WERI-Rb-1 (cell line): ENCODE measurements at regions not wholly inside any gene's neighbourhood (a gene's known extent, or its start where the extent isn't known, plus 50 kb on each side); places are given as distances from the start of the nearest gene placed in this dataset.

Source experiments
- DNase-seq: peaks from one replicate; pipeline ENCODE4 v3.0.0-alpha.2; 2020
- H3K27ac ChIP-seq: fragments of 250-450 bp; sonication (Bioruptor Pico); 2 replicates; pipeline ENCODE4 v1.5.1; 2020; ENCODE audit warnings: mild to moderate bottlenecking, moderate library complexity
- H3K27me3 ChIP-seq: fragments of 250-450 bp; sonication (Bioruptor Pico); 2 replicates; pipeline ENCODE4 v1.5.1; 2021; ENCODE audit warnings: mild to moderate bottlenecking, low read depth, moderate library complexity; ENCODE audit not compliant: insufficient read depth, severe bottlenecking
- H3K36me3 ChIP-seq: fragments of 250-450 bp; sonication (Bioruptor Pico); 2 replicates; pipeline ENCODE4 v1.5.1; 2020; ENCODE audit warnings: mild to moderate bottlenecking, moderate library complexity
- H3K4me3 ChIP-seq: 2 replicates; pipeline ENCODE4 v1.5.1; 2011; ENCODE audit warnings: low read depth, mild to moderate bottlenecking, control low read depth, low read length
- H3K9me3 ChIP-seq: fragments of 250-450 bp; sonication (Bioruptor Pico); 2 replicates; pipeline ENCODE4 v1.5.1; 2021; ENCODE audit warnings: mild to moderate bottlenecking, moderate library complexity; ENCODE audit not compliant: severe bottlenecking
- CTCF ChIP-seq: IDR thresholded peaks from 2 replicates; pipeline ENCODE4 v1.5.1; 2011; ENCODE audit warnings: low read depth, mild to moderate bottlenecking, control low read depth, inconsistent platforms, low read length

DNA sequence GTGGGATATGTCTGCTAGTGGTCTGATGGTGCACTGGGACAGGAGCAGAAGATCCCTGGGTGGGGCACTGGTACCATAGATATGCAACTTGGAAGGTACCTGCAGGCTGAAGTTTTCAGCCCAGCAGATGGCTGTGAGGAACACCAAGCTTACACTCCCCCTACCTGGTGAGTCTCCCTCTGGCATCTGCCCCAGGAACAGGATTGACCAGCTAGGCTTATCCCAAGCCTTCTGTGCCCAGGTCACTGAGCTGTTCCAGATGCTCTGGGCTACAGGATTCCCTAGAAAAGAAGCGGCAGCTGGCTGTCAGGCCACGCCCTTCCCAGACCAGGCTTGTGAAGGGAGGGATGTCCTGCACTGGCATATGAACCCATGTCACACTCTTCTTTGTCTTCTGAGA is 1130.0 kb downstream of the NAALADL2 start:
- Histone ChIP-seq H3K4me3 (no peak overlapping the region), H3K27me3 (no peaks in the 10 kb centered on the region), H3K36me3 (no peaks in the 10 kb centered on the region), H3K9me3 (no peaks in the 10 kb centered on the region), H3K27ac (no peak overlapping the region)
- no peak for TF ChIP-seq CTCF
- no peak for DNase-seq

GRCh38 chr3:175988401-175988800 is 1129.3 kb downstream of the NAALADL2 start:
- Histone ChIP-seq H3K4me3 (no peak overlapping the region), H3K36me3 (no peaks in the 10 kb centered on the region), H3K27ac (no peak overlapping the region), H3K27me3 (no peaks in the 10 kb centered on the region), H3K9me3 (no peaks in the 10 kb centered on the region)
- TF ChIP-seq CTCF, result no peak
- no peak for DNase-seq

DNA sequence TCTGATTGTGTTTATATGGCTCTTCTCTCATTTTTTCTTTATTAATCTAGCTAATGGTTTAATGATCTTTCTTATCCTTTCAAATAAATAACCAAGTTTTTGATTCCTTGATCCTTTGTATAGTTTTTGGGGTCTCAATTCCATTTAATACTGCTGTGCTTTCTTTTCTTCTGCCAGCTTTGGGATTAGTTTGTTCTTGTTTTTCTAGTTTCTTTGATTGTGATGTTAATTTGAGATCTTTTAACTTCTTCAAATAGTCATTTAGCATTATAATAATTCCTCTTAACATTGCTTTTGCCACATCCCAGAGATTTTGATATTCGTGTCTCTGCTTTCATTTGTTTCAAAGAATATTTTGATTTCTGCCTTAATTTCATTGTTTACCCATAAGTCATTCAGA is 1126.6 kb downstream of the NAALADL2 start:
- no peak for DNase-seq
- Histone ChIP-seq H3K9me3 (no peaks in the 10 kb centered on the region), H3K27me3 (no peaks in the 10 kb centered on the region), H3K4me3 (no peak overlapping the region), H3K36me3 (no peaks in the 10 kb centered on the region), H3K27ac (no peak overlapping the region)
- TF ChIP-seq CTCF, result no peak

DNA sequence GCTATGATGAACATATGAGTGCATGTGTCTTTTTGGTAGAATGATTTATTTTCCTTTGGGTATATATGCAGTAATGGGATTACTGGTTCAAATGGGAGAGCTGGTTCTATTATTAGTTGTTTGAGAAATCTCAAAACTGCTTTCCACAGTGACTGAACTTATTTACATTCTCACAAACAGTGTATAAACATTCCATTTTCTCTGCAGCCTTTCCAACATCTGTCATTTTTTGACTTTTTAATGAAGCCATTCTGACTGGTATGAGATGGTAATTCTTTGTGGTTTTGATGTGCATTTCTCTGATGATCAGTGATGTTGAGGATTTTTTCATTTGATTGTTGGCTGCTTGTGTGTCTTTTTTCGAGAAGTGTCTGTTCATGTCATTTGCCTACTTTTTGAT is 1124.2 kb downstream of the NAALADL2 start:
- TF ChIP-seq CTCF, result no peak
- Histone ChIP-seq H3K4me3 (no peak overlapping the region), H3K27me3 (no peaks in the 10 kb centered on the region), H3K36me3 (no peaks in the 10 kb centered on the region), H3K27ac (no peak overlapping the region), H3K9me3 (no peaks in the 10 kb centered on the region)
- DNase-seq, result no peak

GRCh38 chr3:175980486-175981090 is 1121.5 kb downstream of the NAALADL2 start:
- no peak for TF ChIP-seq CTCF
- Histone ChIP-seq H3K36me3 (no peaks in the 10 kb centered on the region), H3K9me3 (no peaks in the 10 kb centered on the region), H3K27ac (no peak overlapping the region), H3K4me3 (no peak overlapping the region), H3K27me3 (no peaks in the 10 kb centered on the region)
- no peak for DNase-seq
